Progenitor cell of endocrine pancreas (in vitro differentiated cells): ENCODE measurements at regions not wholly inside any gene's neighbourhood (a gene's known extent, or its start where the extent isn't known, plus 50 kb on each side); places are given as distances from the start of the nearest gene placed in this dataset.
A peak's percentile ranks its signal among the peaks of the same experiment; 100 is the strongest.

Experiments
- DNase-seq: peaks from one replicate; pipeline ENCODE4 v3.0.0; 2021; ENCODE audit warnings: low spot score; ENCODE audit not compliant: unreplicated experiment
- H3K27ac Mint-ChIP-seq: 2 replicates; pipeline ENCODE4 v1.8.0; 2021; ENCODE audit warnings: mild to moderate bottlenecking, moderate library complexity, mixed read lengths
- H3K27me3 Mint-ChIP-seq: 2 replicates; pipeline ENCODE4 v1.8.0; 2021; ENCODE audit warnings: mixed read lengths
- H3K36me3 Mint-ChIP-seq: 2 replicates; pipeline ENCODE4 v1.8.0; 2022; ENCODE audit warnings: mixed read lengths; ENCODE audit not compliant: insufficient read depth
- H3K4me1 Mint-ChIP-seq: 2 replicates; pipeline ENCODE4 v1.8.0; 2021; ENCODE audit warnings: low read depth, mixed read lengths
- H3K4me3 Mint-ChIP-seq: 2 replicates; pipeline ENCODE4 v1.8.0; 2021; ENCODE audit warnings: low read depth, mild to moderate bottlenecking, moderate library complexity, mixed read lengths
- H3K9me3 Mint-ChIP-seq: 2 replicates; pipeline ENCODE4 v1.8.0; 2021; ENCODE audit warnings: low read depth, mixed read lengths
- CTCF ChIP-seq: fragments of 200-600 bp; sonication (generic); IDR thresholded peaks from one replicate; pipeline ENCODE4 v1.5.0; 2021; ENCODE audit warnings: antibody characterized with exemption, mild to moderate bottlenecking; ENCODE audit not compliant: unreplicated experiment

- Mint-ChIP-seq H3K4me3 (no peak overlapping the region), H3K27me3 (peaks cover 44% of the 10 kb centered on the region), H3K9me3 (peaks cover 9% of the 10 kb centered on the region), H3K27ac (no peak overlapping the region), H3K4me1 (no peaks in the 10 kb centered on the region), H3K36me3 (no peaks in the 10 kb centered on the region)
- peak; percentile 10 for TF ChIP-seq CTCF
- DNase-seq: no peak
These were observed 93.4 kb upstream of the IRX4 start for GRCh38 chr5:1975898-1976765.

- Mint-ChIP-seq H3K36me3 (no peaks in the 10 kb centered on the region), H3K27me3 (peaks cover 44% of the 10 kb centered on the region), H3K4me3 (no peak overlapping the region), H3K27ac (no peak overlapping the region), H3K4me1 (no peaks in the 10 kb centered on the region), H3K9me3 (peaks cover 9% of the 10 kb centered on the region)
- DNase-seq: no peak
- no peak for TF ChIP-seq CTCF
These were observed 92.6 kb upstream of the IRX4 start for GRCh38 chr5:1975406-1975715.

GRCh38 chr5:1974501-1975405 is 92.0 kb upstream of the IRX4 start:
- Mint-ChIP-seq H3K9me3 (peaks cover 9% of the 10 kb centered on the region), H3K4me1 (no peaks in the 10 kb centered on the region), H3K4me3 (no peak overlapping the region), H3K27me3 (peaks cover 44% of the 10 kb centered on the region), H3K36me3 (no peaks in the 10 kb centered on the region), H3K27ac (no peak overlapping the region)
- no peak for TF ChIP-seq CTCF
- DNase-seq: no peak

GRCh38 chr5:1974081-1974480 is 91.4 kb upstream of the IRX4 start:
- Mint-ChIP-seq H3K27ac (no peak overlapping the region), H3K9me3 (peaks cover 9% of the 10 kb centered on the region), H3K36me3 (no peaks in the 10 kb centered on the region), H3K4me1 (no peaks in the 10 kb centered on the region), H3K27me3 (peaks cover 44% of the 10 kb centered on the region), H3K4me3 (no peak overlapping the region)
- no peak for TF ChIP-seq CTCF
- no peak for DNase-seq

GRCh38 chr5:1973391-1974013 is 90.8 kb upstream of the IRX4 start:
- DNase-seq: no peak

More at GRCh38 chr5:1973391-1974013, 90.8 kb upstream of the IRX4 start:
- Mint-ChIP-seq H3K27me3 (peaks cover 41% of the 10 kb centered on the region), H3K27ac (no peak overlapping the region), H3K4me1 (no peaks in the 10 kb centered on the region), H3K4me3 (no peak overlapping the region), H3K9me3 (peaks cover 4% of the 10 kb centered on the region), H3K36me3 (no peaks in the 10 kb centered on the region)
- TF ChIP-seq CTCF: no peak
